Peyer's patch (tissue), 4 donors: ENCODE measurements at regions not wholly inside any gene's neighbourhood (a gene's known extent, or its start where the extent isn't known, plus 50 kb on each side); places are given as distances from the start of the nearest gene placed in this dataset.

Experiments
- CTCF ChIP-seq, 6 experiments: fragments of 450-650 bp in 4 of 6; fragments of 200-600 bp in 2 of 6; sonication (generic) in 1 of 6; IDR thresholded peaks; one replicate each; pipeline ENCODE4 v1.5.1; 2017 to 2019; ENCODE audit warnings: antibody characterized with exemption in 6 of 6, mild to moderate bottlenecking in 3 of 6, moderate library complexity in 1 of 6
- POLR2A ChIP-seq, 2 donors: fragments of 450-650 bp; IDR thresholded peaks; one replicate each; pipeline ENCODE4 v1.5.1; 2017; ENCODE audit warnings: antibody characterized with exemption in 2 of 2, mild to moderate bottlenecking in 2 of 2, moderate library complexity in 2 of 2

GRCh38 chr12:83985084-83985483 lies 927.5 kb downstream of the SLC6A15 start:
- no peak for TF ChIP-seq CTCF (IDR thresholded peaks at IDR 0.05)
- TF ChIP-seq POLR2A (IDR thresholded peaks at IDR 0.05), result no peak
